ENCODE measurements at regions not wholly inside any gene's neighbourhood (a gene's known extent, or its start where the extent isn't known, plus 50 kb on each side); places are given as distances from the start of the nearest gene placed in this dataset.
A peak's percentile ranks its signal among the peaks of the same experiment; 100 is the strongest.
"Not testable (repeated sequence)": the region's sequence is repeated elsewhere in the genome, so short reads cannot be mapped to it uniquely, and the experiment has no call there.

GRCh38 chr2:111478335-111478734 lies 357.6 kb downstream of the BCL2L11 start:
- not testable (repeated sequence) for H3K27ac Mint-ChIP-seq; DNase-seq (ENCODE audit: low spot score in 2 of 2); H3K36me3 Mint-ChIP-seq; H3K4me3 Mint-ChIP-seq; H3K9me3 Mint-ChIP-seq; H3K27me3 Mint-ChIP-seq; ATAC-seq (ENCODE audit: low read depth); H3K4me1 Mint-ChIP-seq

- not testable (repeated sequence) for H3K36me3 Mint-ChIP-seq; H3K9me3 Mint-ChIP-seq; H3K4me1 Mint-ChIP-seq; H3K27me3 Mint-ChIP-seq; H3K27ac Mint-ChIP-seq; DNase-seq (ENCODE audit: low spot score in 2 of 2)
- peak; percentile 28 for ATAC-seq (ENCODE audit: low read depth)
- peak overlapping the region; percentile 71 for H3K4me3 Mint-ChIP-seq
These were observed 358.2 kb downstream of the BCL2L11 start for GRCh38 chr2:111478871-111479318.

- ATAC-seq (ENCODE audit: low read depth); H3K27me3 Mint-ChIP-seq; H3K4me1 Mint-ChIP-seq; H3K27ac Mint-ChIP-seq; H3K9me3 Mint-ChIP-seq; H3K36me3 Mint-ChIP-seq; DNase-seq (ENCODE audit: low spot score in 2 of 2); H3K4me3 Mint-ChIP-seq: not testable (repeated sequence)
These were observed 359.4 kb downstream of the BCL2L11 start for GRCh38 chr2:111480016-111480625.

- not testable (repeated sequence) for H3K36me3 Mint-ChIP-seq; H3K9me3 Mint-ChIP-seq; H3K27ac Mint-ChIP-seq; DNase-seq (ENCODE audit: low spot score in 2 of 2); H3K4me1 Mint-ChIP-seq; H3K27me3 Mint-ChIP-seq; H3K4me3 Mint-ChIP-seq
- peak; percentile 51 for ATAC-seq (ENCODE audit: low read depth)
These were observed 359.9 kb downstream of the BCL2L11 start for GRCh38 chr2:111480633-111481032.

GRCh38 chr2:111481219-111481618 lies 360.5 kb downstream of the BCL2L11 start:
- not testable (repeated sequence) for H3K9me3 Mint-ChIP-seq; H3K4me1 Mint-ChIP-seq; ATAC-seq (ENCODE audit: low read depth); H3K27me3 Mint-ChIP-seq; H3K36me3 Mint-ChIP-seq; H3K4me3 Mint-ChIP-seq; H3K27ac Mint-ChIP-seq; DNase-seq (ENCODE audit: low spot score in 2 of 2)

- H3K27ac Mint-ChIP-seq; H3K36me3 Mint-ChIP-seq; H3K9me3 Mint-ChIP-seq; H3K4me1 Mint-ChIP-seq; H3K27me3 Mint-ChIP-seq; DNase-seq (ENCODE audit: low spot score in 2 of 2); H3K4me3 Mint-ChIP-seq: not testable (repeated sequence)
- peak; percentile 87 for ATAC-seq (ENCODE audit: low read depth)
These were observed 362.4 kb downstream of the BCL2L11 start for GRCh38 chr2:111482987-111483679.

- not testable (repeated sequence) for H3K27ac Mint-ChIP-seq; DNase-seq (ENCODE audit: low spot score in 2 of 2); ATAC-seq (ENCODE audit: low read depth); H3K27me3 Mint-ChIP-seq; H3K9me3 Mint-ChIP-seq; H3K4me1 Mint-ChIP-seq; H3K4me3 Mint-ChIP-seq; H3K36me3 Mint-ChIP-seq
These were observed 363.4 kb downstream of the BCL2L11 start for GRCh38 chr2:111484097-111484496.

DNA sequence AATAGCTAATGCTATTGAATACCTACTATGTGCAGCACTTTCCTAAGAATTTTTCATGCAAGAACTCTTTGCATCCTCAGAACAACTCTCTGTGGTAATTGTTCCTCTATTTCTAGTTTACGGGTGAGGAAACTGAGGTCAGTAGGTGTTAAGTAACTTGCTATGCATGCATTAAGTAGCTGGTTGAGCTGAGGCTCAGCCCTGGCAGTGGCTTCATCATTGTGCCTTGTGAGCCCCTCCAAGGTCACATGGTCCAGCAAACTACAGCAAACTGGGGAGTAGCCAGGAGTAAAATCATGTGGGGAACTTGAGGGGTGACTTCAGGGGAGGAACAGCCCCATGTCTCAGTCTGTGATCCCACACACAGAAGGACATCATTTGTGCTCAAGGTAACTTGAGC lies 365.2 kb downstream of the BCL2L11 start:
- H3K27me3 Mint-ChIP-seq; H3K9me3 Mint-ChIP-seq; H3K27ac Mint-ChIP-seq; H3K4me3 Mint-ChIP-seq; ATAC-seq (ENCODE audit: low read depth); H3K4me1 Mint-ChIP-seq; H3K36me3 Mint-ChIP-seq; DNase-seq (ENCODE audit: low spot score in 2 of 2): not testable (repeated sequence)

DNA sequence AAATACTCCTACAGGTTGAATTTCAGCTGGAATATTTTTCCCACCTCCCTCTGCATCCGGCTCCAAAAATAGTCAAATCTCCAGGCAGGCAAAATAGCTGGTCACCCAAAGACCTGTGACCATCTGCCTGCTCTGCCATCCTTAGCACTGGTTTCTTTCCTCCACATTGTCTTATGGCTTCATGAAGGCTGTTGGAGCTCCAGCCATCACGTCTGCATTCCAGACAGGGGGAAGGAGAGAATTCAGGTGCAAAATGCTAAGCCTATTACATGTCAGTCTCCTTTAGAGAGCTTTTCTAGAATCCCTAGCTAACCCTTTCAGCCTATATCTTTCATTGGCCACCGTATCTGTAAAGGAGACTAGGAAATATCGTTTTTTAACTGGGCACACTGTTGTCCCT lies 367.7 kb downstream of the BCL2L11 start:
- ATAC-seq (ENCODE audit: low read depth); H3K36me3 Mint-ChIP-seq; H3K4me3 Mint-ChIP-seq; H3K4me1 Mint-ChIP-seq; H3K27me3 Mint-ChIP-seq; H3K9me3 Mint-ChIP-seq; DNase-seq (ENCODE audit: low spot score in 2 of 2); H3K27ac Mint-ChIP-seq: not testable (repeated sequence)

- DNase-seq (ENCODE audit: low spot score in 2 of 2); H3K9me3 Mint-ChIP-seq; H3K27ac Mint-ChIP-seq; H3K36me3 Mint-ChIP-seq; H3K4me1 Mint-ChIP-seq; ATAC-seq (ENCODE audit: low read depth); H3K4me3 Mint-ChIP-seq; H3K27me3 Mint-ChIP-seq: not testable (repeated sequence)
These were observed 368.7 kb downstream of the BCL2L11 start for GRCh38 chr2:111489460-111489859.

DNA sequence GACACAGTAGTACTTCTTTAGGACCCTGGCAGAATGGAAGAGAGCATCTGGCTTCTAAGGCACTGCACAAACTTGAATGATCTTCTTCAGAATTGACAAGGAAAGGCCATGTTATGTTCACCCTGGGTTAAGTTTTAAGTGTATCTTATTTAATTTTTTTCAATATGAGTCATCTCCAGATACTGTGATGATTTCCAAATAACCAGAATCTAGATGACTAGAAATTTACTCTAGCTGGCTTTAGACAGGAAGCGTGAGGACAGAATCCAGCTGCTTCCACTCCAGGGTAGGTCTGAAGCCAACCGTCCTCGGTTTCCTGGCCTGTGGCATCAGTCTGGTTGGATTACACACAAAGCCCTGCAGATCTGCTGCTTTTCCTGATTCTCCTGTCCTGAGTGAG lies 370.5 kb downstream of the BCL2L11 start:
- not testable (repeated sequence) for H3K9me3 Mint-ChIP-seq; H3K27ac Mint-ChIP-seq; H3K4me1 Mint-ChIP-seq; H3K27me3 Mint-ChIP-seq; H3K36me3 Mint-ChIP-seq; DNase-seq (ENCODE audit: low spot score in 2 of 2); ATAC-seq (ENCODE audit: low read depth); H3K4me3 Mint-ChIP-seq

DNA sequence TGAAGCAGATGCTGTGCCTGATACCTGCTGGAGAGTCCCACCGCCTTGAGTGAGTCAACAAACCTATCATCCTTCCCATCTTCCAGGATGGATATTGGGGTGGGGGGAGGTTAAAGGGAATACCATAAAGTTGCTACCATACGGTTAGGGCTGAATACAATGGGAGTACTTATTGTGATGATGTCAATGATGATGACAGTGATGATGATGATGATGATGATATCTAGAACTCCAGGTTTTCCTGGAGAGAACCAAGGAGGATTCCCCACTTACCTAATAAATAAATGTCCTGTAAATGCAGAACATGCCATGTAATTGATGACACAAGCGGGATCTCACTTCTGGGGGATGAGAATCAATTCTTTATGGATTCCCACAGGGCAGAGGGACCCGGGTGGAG lies 370.9 kb downstream of the BCL2L11 start:
- not testable (repeated sequence) for H3K36me3 Mint-ChIP-seq; DNase-seq (ENCODE audit: low spot score in 2 of 2); H3K9me3 Mint-ChIP-seq; H3K4me3 Mint-ChIP-seq; H3K27me3 Mint-ChIP-seq; H3K4me1 Mint-ChIP-seq; ATAC-seq (ENCODE audit: low read depth); H3K27ac Mint-ChIP-seq

DNA sequence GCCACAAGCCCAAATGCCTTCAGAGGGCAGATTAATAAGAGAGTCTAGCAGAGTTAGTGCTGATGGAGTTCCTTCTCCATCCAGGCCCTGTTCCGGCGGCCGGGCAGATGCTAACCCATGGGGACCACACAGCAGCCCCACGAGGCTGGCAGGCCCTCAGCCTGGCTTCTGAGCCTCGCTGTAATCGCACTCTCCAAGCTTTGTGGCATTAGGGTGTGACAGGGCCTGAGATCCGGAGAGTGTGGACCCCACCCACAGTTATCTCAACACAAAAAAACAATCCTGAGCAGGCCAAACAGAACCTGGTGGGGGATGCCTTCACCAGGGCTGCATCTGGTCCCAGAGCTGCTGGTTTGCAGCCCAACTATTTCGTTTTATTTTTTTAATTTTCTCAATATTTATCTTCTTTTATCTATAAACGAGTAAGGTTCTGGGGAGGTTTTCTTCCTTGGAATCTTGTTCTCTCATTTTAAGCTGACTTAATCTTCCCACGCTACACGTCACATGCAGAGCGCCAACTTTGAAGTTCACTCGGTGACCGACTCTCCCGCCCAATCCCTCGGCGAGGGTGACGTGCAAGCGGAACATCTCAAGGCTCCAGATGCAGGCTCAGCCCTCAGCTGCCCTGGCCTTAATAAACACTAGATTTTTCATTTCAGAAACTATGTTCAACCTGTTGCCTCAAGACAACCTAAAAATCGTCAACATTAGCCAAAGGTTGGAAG lies 372.4 kb downstream of the BCL2L11 start:
- not testable (repeated sequence) for H3K27ac Mint-ChIP-seq; DNase-seq (ENCODE audit: low spot score in 2 of 2); H3K36me3 Mint-ChIP-seq; H3K27me3 Mint-ChIP-seq; H3K4me1 Mint-ChIP-seq; H3K4me3 Mint-ChIP-seq; H3K9me3 Mint-ChIP-seq
- peak; percentile 54 for ATAC-seq (ENCODE audit: low read depth)

- H3K27ac Mint-ChIP-seq; H3K4me1 Mint-ChIP-seq; DNase-seq (ENCODE audit: low spot score in 2 of 2); H3K27me3 Mint-ChIP-seq; H3K9me3 Mint-ChIP-seq; H3K36me3 Mint-ChIP-seq: not testable (repeated sequence)
- peak overlapping the region; percentile 21 for H3K4me3 Mint-ChIP-seq
- peak; percentile 46 for ATAC-seq (ENCODE audit: low read depth)
These were observed 373.0 kb downstream of the BCL2L11 start for GRCh38 chr2:111493720-111494078.
